ENCODE measurements at regions not wholly inside any gene's neighbourhood (a gene's known extent, or its start where the extent isn't known, plus 50 kb on each side); places are given as distances from the start of the nearest gene placed in this dataset.

DNA sequence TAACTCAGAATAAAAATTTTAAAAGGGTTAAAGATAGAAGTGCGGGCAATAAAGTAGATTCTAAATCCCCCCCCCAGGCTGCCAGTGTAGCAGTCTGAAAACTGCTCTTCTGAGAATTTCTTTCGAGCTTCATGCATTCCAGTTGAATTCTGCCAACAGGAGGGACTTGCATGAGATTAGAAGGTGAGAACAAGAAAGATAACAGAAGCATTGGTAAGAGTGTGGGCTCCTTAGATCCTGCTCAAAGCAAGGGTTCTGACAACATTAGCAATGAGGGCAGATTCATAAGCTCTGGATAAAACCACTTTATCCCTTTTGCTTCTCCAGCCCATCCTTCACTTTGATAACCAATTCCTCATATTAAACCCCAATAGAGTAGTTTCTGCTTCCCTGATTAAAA lies 235.9 kb upstream of the CDH6 start:
- no peak for TF ChIP-seq EZH2 (IDR thresholded peaks at IDR 0.05; ENCODE audit: borderline replicate concordance, low read depth, low read length, severe bottlenecking)
- TF ChIP-seq, protein P1, sequence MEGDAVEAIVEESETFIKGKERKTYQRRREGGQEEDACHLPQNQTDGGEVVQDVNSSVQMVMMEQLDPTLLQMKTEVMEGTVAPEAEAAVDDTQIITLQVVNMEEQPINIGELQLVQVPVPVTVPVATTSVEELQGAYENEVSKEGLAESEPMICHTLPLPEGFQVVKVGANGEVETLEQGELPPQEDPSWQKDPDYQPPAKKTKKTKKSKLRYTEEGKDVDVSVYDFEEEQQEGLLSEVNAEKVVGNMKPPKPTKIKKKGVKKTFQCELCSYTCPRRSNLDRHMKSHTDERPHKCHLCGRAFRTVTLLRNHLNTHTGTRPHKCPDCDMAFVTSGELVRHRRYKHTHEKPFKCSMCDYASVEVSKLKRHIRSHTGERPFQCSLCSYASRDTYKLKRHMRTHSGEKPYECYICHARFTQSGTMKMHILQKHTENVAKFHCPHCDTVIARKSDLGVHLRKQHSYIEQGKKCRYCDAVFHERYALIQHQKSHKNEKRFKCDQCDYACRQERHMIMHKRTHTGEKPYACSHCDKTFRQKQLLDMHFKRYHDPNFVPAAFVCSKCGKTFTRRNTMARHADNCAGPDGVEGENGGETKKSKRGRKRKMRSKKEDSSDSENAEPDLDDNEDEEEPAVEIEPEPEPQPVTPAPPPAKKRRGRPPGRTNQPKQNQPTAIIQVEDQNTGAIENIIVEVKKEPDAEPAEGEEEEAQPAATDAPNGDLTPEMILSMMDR (IDR thresholded peaks at IDR 0.05; ENCODE audit: borderline replicate concordance, extremely low read depth, low read length, poor library complexity, severe bottlenecking), result no peak

All from DND-41 (cell line).